D341Med (cell line): ENCODE measurements at regions not wholly inside any gene's neighbourhood (a gene's known extent, or its start where the extent isn't known, plus 50 kb on each side); places are given as distances from the start of the nearest gene placed in this dataset.
"Not testable (repeated sequence)": the region's sequence is repeated elsewhere in the genome, so short reads cannot be mapped to it uniquely, and the experiment has no call there.

Source experiments
- DNase-seq: peaks from one replicate; pipeline ENCODE4 v3.0.0; 2012; ENCODE audit warnings: low spot score

DNA sequence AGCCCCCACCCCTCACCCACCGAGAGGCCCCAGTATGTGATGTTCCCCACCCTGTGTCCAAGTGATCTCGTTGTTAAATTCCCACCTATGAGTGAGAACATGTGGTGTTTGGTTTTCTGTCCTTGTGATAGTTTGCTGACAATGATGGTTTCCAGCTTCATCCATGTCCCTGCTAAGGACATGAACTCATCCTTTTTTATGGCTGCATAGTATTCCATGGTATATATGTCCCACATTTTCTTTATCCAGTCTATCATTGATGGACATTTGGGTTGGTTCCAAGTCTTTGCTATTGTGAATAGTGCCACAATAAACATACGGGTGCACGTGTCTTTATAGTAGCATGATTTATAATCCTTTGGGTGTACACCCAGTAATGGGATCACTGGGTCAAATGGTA is 79.2 kb downstream of the PXDC1 start:
- DNase-seq = not testable (repeated sequence)

DNA sequence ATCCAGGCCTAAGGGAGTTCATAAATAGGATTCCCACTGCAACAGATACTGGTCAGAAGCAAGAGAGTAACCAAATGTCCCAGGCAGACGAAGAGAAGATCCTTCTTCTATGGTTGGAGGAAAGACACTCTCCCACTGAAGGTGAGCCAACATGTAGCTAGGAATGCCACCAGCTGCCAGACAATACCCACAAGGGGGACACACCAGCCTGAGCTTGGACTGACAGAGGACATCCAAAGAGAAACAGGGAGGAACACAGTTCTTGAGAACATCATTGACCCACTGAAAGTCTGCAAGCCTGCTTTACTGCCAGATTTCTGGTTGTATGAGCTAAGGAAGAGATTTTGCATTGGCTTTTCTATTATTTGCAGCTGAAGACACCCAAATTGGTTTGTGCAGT is 80.1 kb downstream of the PXDC1 start:
- no peak for DNase-seq

DNA sequence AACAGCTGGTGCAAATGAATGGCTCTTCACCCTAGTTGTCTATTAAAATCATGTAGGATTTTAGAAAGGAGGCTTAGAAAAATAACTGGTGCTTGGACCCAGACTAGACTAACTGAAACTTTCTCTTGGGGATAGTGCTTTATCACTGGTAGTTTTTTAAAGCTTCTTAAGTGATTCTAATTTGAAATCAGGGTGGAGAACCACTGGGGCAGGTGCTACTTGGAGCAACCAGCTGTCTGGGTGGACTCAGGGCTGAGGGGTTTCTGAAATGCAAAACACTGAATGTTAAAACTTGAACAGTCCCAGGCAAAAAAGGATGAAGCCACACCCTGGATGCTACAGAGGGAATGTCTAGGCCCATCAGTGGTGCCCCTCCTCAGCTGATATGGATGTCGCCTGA is 81.2 kb downstream of the PXDC1 start:
- DNase-seq = no peak

DNA sequence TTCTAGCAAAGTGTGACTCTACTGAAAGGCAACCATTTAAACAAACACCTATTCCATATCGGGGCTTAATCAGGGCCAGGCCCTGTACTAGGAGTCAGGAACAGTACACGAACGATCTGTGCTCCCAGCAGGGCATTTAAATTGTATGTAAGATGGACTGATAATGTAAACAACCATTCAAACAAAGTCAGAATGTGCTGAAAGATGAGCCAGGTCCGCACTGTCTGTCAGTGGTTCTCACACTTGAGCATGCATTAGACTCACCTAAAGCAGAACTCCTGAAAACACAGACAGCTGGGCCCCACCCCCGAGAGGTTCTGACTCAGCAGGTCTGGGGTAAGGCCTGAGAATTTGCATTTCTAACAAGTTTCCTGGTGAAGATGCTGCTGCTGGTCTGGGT is 81.6 kb downstream of the PXDC1 start:
- DNase-seq = no peak

DNA sequence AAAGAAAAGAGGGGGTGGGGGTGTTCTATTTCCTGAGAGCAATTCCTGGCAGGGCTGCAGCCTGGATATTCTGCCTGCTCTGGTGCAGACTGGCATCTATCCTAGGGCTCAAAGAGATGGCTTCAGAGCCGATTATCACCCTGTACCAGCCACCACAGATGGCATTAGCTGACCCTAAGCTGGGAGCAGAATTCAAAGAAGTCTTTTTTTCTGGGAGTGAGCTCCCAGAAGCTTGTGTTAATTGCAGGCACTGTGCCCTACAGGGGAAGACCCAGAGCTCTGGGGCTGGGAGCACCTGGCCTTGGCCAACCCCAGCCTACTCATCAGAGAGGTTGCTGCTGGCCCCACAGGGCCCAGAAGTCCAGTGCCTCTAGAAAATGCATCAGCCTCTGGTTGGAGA is 85.9 kb downstream of the PXDC1 start:
- no peak for DNase-seq

DNA sequence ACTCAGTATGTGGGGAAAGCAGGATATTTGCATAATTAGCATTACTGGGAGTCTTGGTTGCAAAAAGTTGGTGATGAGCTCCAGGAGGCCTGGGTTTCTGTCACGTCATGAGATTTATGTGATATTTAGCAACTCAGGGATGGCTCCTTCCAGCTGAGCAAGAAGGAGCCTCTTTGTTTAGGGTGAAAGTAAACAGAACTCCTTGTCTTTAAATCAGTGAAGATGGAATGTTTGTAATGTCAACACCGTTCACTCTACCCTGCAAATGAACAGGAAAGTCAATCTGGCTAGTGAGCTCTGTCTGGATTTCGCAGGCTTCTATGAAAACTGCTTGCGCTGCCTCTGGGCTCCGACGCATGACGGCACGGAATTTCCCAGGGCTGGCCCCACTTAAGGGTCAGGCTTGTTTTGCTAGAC is 86.9 kb downstream of the PXDC1 start:
- no peak for DNase-seq

DNA sequence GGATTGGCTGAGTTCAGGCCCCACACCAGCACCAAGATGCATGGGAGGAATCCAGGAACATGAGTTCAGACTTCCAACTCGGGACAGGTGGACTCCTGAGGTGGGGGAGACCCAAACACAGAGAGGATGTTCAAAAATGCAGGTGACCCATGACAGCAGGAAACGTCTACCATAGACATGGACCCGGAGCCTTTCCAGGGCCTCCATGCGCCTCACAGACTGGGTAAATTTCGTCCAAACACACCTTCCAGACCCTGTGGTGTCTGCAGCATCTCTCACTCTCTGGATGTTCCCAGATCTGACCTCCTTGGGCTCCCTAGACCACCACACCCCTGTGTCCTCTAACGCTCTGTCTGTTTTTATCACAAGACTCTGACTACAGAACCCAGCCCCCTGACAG is 87.7 kb downstream of the PXDC1 start:
- peak; percentile 14 for DNase-seq

DNA sequence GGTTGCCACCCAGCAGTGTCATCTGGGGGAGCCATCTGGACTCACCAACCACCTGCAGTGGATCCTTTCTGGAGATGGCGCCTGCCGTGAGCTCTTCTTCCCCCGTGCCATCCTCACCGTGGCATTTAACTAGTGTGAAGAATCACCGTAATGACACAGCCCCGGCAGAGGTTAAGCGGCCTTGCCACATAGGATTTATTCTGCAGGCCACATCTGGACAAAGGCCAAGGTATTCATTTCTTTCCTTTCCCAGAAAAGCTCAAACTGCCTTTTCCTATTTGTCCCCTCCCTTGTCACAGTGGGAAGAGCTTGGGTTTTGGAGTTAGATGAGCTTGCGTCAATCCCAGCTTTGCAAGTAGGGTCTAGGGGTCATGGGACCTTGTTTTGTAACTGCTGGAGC is 88.4 kb downstream of the PXDC1 start:
- DNase-seq = peak; percentile 14

DNA sequence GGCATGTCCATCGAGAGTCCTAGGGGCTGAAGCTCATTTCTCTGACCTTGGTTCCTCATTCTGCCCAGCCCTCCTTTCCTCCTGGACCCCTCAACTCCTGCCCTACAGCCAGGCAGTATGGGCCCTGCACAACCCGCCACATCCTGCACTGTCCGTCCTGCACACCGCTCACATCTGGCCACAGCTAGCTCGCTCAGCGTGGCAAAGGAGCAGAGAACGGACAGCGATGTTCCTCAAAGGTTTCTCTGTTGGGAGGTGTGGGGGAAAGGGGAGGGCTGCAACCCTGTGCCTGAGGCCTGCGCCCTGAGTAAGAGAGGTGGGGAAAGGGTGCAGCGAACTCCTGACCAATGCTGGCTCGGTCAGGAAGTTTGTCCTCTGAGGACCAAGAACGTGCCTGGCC is 90.1 kb downstream of the PXDC1 start:
- no peak for DNase-seq

DNA sequence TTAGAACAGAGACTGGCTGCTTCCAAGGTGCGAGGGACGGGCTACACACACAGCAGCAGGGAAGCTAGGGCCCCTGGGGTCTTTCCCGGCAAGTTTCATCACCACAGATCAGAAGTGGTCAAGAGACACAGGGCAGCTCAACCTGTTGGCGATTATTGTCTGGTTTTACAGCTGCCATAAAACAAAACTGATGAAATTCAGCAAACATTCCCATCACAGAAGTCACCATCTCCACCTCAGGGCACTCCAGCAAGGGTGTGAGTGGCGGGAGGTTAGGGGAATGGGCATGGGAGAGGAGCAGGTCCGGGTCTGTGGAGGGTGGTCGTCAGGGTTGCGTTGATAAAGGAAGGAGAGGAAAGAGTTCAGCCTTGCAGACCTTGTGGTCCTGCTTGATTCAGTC is 91.0 kb downstream of the PXDC1 start:
- no peak for DNase-seq

DNA sequence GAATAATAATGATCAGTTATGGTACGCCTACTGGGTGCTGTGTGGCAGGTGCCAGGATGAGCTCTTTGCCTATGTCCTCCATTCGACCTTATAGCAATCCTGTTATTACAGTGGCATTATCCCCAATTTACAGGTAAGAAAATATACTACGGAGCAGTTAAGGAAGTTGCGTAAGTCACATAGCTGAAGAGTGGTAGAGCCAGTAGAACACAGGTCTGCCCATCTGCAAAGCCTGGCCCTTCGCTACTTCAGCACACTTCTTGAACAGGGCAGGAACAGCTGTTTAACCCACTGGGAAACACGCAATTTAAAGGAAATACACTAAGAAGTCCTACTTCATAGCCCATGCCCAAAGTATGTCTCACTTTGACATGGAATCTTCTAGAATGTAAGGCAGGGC is 91.8 kb downstream of the PXDC1 start:
- no peak for DNase-seq

DNA sequence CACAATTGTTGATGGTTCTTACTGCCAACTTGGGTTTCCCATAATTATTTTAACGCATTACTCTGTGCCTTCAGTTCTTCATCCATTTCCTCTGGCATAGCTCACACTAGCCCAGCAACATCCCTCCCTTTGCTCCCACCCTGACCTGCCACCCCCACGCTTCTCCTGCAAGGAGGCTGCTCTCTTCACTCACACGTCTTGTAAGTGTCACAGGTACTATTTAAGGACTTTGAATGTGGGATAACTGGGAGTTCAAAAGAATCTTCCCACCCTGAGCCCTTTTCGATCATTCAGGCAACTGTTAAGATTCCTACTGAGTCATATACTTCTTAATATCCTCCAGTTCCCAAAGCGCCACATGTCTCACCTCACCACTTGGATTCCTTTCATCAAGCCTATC is 95.4 kb downstream of the PXDC1 start:
- no peak for DNase-seq

DNA sequence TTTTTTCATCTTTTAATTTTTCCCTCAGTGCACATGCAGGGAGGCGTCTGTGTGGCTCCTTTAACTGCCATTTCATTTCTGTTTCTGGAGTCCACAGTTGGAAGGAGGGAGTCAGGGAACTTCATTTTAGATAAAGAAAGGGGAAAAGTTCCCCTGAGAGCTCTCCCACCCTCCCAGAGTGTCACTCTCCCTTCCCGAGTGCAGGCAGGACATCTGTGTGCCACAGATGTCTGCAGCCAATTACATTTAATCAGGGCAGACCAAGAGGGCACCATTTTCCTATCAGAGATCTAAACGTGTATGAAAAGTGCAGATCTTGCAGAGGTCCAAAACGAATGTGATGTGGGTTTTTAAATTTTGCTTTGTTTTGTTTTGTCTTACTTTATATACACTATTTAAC is 96.6 kb downstream of the PXDC1 start:
- DNase-seq = no peak

DNA sequence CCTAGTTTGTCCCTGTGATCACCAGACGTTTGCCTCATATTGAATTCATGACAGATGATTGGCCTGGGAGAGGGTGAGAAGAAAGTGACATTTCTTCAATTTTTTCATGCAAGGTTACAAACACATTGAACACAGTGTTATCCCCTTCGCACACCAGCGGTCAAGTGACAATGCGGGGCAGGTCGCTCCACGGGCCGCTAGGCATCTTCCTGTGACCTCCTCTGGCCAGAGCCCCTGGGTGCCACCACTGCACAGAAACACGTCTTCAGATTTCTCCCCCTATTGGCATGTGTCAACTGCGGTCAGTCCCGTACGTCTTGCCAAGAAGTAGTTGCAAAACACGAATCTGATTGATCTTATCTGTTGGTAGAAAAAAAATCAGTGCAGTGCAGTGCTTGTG is 97.1 kb downstream of the PXDC1 start:
- DNase-seq = no peak

DNA sequence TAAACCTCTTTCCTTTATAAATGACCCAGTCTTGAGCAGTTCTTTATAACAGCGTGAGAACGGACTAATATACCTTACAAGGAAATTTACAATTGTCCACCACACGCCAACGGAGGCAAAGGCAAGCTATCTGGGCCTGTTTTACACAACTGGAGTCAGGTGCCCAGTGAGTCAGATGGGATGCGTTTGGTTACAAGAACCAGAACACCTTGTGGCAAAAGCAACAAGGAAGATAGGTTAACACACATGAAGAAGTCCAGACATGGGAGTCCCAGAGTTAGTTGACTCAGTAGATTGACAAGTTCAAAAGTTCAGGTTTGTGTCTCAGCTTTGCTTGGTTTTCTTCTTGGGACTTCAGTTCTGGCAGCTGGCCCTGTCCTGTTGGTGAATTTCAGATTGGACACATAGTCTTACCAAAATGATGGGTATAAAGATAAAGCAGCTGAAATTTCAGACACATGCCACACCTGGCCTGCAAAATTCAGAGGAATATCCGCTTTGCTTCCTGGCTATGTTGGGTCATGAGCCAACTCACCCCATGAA is 97.9 kb downstream of the PXDC1 start:
- DNase-seq = no peak

DNA sequence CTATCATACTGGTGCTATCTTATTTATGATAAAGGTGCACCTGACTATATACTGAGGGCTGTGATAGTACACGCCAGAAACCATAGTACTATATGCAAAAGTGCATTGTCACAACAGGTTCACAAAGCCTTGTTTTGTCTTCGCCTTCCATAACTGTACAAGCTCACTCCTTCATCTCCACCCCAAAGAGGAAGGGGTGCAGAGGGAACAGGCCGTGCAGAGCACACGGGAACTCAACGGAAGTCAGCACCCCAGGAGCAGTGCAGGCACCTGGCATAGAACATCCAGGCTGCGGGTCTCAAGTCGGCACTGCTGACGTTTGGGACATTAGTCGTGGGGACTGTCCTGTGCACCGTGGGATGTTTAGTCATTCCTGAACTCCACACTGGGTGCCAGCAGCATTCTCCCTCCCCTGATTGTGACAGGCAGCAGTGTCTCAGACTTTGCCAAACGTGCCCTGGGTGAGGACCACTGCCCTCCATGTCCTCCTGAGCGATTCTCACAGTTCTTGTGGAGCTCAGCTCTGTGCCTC is 99.7 kb downstream of the PXDC1 start:
- DNase-seq = no peak

DNA sequence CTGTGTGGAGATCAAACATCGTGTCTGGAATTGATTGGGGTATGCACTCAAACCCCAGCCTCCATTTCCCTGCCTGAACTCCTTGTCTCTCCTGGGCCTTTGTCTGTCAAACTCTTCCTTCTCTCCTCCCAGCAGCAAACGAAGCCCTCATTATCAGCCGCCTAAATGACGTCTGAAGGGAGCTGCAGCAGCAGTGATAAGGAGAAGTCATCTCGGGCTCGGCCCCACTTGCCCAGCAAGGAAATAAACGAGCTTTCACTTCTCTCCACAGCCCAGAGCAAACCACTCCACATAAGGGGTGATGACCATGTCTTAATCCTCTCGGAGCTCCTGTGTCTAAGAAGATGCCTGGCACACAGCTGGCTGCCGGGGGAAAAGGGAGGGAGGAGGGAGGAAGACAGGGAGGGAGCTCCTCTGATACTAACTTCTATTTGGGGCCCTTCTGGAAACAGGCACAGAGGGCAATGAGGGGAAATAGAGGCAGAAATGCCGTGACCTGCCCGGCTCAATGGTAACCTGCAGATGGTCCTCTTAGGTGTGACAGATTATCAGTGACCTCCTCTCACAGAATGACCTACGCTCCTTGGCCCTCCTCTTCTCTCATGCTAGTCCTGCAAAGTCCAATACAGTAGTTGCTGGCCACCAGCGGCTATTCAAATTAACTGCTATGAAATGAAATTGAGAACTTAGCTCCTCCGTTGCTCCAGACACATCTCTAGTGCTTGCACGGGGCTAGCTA is 100.4 kb downstream of the PXDC1 start:
- no peak for DNase-seq

DNA sequence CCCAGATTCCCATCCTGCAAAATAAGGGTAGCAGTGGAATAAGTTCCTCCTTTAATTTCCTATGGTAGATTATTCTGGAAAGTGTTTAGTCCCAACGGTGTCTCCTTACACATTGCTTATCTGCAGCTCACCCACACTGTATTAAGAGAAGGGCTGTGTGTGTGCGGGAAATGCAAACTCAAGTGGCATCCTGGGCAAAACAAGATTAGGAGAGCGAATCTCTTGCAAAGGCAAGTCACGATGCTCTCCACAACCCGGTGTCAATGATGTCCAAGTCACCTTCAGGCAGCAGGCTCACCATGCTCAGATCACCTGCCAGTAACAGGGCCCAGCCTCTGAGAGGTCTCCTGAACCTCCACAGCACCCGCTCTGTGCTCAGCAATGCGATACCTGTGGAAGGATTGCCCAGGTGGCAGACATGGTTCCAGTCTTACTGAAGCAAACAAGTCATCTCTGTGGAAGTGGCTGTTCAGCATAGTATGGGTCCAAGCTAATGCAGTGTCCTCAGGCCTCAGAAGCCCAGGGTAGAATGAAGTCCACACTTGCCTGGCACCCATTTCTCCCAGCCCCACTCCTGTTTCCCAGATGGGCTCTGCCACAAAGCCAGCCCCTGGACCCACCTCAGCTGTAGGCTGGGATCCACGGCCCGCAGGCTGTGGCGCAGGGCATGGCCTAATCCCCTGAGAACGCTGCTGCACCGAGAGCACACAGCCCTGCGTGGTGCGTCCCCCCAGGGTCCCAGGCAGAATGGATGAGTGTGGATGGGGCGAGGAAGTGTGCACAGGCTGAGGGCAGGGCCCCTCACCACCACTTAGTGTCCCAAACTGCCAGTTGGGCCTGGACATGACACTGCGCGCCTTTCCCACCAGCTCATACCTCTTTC is 101.2 kb downstream of the PXDC1 start:
- no peak for DNase-seq

DNA sequence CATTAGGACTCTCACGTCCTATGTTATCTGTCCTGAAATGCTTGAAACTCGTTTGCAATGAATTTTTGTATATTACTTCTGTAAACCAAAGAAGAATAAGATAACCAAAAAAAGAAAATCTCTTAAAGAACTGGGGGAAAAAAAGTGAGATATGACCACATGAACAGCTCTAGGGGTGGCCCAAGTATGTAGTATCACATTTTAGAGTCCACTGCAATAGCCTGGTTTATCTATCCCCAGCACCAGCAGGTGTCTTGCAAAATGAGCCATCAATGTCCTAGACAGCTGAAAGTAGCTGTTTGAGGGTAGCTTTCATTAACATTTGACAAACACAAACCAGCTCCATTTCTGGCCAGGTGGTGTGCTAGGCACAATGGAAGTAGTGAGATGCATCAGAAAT is 102.8 kb downstream of the PXDC1 start:
- no peak for DNase-seq

DNA sequence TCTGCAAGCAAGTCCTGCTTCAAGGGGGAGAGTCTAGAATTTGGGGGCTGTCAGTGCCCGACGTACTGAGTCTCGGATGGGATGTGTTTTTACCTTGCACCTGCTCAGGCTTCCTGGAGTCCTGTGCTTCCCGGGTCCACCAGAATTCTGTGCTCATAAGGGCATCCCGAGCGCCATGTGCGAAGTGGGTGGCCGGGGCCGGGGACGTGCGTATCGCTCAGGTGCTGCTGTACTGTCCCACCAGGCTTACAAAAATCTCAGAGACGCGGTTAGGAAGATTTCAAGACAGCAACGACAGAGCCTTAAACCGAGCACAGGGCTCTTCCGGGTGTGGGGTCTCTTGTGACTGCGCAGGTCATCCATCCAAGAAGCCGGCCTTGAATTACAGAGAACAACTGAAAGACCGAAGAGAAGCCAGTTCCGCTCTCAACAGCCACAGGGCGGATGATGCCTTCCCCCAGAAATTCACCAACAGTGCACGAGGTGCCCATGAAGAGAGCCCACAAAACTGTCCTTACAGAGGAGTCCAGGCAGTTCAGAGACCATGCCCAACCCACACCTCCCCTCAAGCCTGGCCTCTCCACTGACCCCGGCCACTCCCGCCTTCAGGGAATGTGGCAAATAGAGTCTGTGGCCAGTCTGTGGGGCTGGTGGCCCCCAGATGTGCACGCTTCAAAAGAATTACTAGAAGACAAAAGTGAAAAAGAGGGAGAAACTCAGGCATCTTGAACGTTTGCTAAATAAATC is 104.7 kb downstream of the PXDC1 start:
- DNase-seq = no peak

DNA sequence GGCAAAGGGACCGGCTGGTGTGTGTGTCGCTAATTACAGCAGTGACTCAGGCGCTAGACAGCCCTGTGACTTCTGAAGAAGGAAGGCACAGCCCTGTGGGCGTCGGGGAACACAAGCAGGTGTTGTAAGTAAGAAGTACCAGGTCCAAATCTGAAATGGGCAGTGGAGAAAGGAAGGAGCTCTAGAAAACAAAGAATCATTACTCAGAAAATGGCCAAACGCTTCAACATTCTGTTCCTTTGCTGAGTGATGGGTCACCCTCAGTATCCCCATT is 106.8 kb downstream of the PXDC1 start:
- no peak for DNase-seq

DNA sequence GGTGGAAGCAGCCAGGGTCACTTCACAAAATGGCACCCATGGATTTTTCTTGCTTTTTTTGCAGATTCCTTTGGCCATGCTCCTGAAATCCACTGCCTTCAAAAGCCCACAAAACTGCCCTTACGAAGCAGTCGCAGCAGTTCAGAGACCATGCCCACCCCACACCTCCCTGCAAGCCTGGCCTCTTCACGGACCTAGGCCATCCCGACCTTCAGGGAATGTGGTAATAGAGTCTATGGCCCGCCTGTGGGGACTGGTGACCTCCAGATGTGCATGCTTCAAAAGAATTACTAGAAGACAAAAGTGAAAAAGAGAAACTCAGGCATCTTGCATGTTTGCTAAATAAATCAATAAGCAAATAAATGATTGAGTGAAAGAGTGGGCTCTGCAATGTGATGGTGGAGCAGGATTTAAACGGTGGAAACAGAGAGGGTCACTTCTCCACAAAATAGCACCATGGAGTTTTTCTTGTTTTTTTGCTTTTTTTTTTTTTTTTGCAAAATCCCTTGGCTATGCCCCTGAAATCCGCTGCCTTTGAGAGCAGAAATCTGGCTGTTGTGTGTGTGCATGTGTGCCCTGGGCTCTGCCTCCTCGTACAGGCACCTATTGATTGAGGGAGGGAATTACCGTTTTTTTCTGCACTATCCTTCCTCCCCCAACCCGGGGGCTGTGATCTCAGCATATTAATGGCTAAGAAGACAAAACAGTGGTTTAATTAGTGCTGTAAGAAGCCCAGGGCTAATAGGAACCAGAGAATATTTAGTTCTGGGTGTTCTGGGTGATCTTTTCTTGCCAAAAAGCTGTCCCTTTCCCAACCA is 107.4 kb downstream of the PXDC1 start:
- DNase-seq = no peak
